ENCODE measurements at regions not wholly inside any gene's neighbourhood (a gene's known extent, or its start where the extent isn't known, plus 50 kb on each side); places are given as distances from the start of the nearest gene placed in this dataset.

DNA sequence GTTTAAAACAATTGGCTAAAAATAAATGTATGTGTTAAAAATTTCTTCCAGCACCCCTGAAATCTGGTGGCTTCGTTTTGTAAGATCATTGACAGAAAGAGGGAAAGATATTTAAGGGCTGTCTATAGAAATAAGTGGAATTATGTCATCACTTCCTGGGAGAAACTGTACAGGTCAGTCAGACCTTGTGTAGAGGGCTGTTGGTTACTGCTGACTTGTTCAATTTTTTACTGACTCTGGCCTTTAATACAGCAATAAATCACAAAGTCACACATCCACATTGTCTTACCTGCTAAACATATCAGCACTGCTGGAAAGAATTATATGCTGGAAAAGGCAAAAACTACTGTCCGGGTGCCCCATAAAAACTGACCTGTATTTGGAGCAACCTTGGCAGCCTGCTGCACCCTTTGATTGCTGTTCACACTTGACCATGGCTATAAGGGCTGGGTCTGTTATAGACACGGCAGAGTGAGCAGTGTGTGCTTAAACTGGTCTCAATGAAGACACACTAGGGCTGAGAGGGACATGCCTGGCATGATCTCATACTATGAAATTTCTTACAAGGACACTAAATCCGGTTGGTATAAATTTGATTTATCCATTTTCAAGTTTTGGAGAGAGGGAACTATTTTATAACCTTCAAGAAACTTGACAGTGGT is 162.1 kb downstream of the NHLRC3 start:
- no peak overlapping the region for H3K9ac ChIP-seq (ENCODE audit: low read depth in 1 of 3, low read length in 3 of 3)
- H3K36me3 ChIP-seq (ENCODE audit: control insufficient read depth in 3 of 3, insufficient read depth in 3 of 3, low read length in 3 of 3) = no peaks in the 10 kb centered on the region
- no peak overlapping the region for H3K4me3 ChIP-seq (ENCODE audit: low read length in 3 of 3)
- H3K9me3 ChIP-seq (ENCODE audit: control insufficient read depth in 3 of 3, low read length in 3 of 3) = no peaks in the 10 kb centered on the region
- H3K27ac ChIP-seq (ENCODE audit: low read depth, low read length) = peak overlapping the region; percentile 36
- no peaks in the 10 kb centered on the region for H3K27me3 ChIP-seq (ENCODE audit: control insufficient read depth in 3 of 3, insufficient read depth in 3 of 3, low read length in 3 of 3)
- no peaks in the 10 kb centered on the region for H3K4me1 ChIP-seq (ENCODE audit: control insufficient read depth in 3 of 3, insufficient read depth in 3 of 3, low read length in 3 of 3)

GRCh38 chr13:39201180-39201579 is 162.9 kb downstream of the NHLRC3 start:
- no peak overlapping the region for H3K9ac ChIP-seq (ENCODE audit: low read depth in 1 of 3, low read length in 3 of 3)
- peak overlapping the region; percentile 36 for H3K27ac ChIP-seq (ENCODE audit: low read depth, low read length)
- no peak overlapping the region for H3K4me3 ChIP-seq (ENCODE audit: low read length in 3 of 3)
- no peaks in the 10 kb centered on the region for H3K27me3 ChIP-seq (ENCODE audit: control insufficient read depth in 3 of 3, insufficient read depth in 3 of 3, low read length in 3 of 3)
- no peaks in the 10 kb centered on the region for H3K4me1 ChIP-seq (ENCODE audit: control insufficient read depth in 3 of 3, insufficient read depth in 3 of 3, low read length in 3 of 3)
- no peaks in the 10 kb centered on the region for H3K9me3 ChIP-seq (ENCODE audit: control insufficient read depth in 3 of 3, low read length in 3 of 3)
- H3K36me3 ChIP-seq (ENCODE audit: control insufficient read depth in 3 of 3, insufficient read depth in 3 of 3, low read length in 3 of 3) = no peaks in the 10 kb centered on the region

DNA sequence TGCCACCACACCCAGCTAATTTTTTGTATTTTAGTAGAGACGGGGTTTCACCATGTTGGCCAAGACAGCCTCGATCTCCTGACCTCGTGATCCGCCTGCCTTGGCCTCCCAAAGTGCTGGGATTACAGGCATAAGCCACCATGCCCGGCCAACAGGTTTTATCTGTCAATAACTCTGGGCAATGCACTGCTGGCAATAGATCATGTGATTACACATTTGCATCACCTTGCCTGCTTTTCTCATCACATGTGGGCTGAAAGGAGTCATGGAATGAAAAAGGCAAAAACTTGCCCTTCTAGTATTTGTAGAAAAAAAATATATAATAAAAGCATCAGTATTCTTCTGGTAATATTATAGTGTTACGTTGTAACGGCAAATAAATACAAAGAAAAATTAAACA is 164.5 kb downstream of the NHLRC3 start:
- Histone ChIP-seq H3K27ac (ENCODE audit: low read depth, low read length) (no peak overlapping the region), H3K4me1 (ENCODE audit: control insufficient read depth in 3 of 3, insufficient read depth in 3 of 3, low read length in 3 of 3) (no peaks in the 10 kb centered on the region), H3K9me3 (ENCODE audit: control insufficient read depth in 3 of 3, low read length in 3 of 3) (no peaks in the 10 kb centered on the region), H3K4me3 (ENCODE audit: low read length in 3 of 3) (no peak overlapping the region), H3K9ac (ENCODE audit: low read depth in 1 of 3, low read length in 3 of 3) (no peak overlapping the region), H3K27me3 (ENCODE audit: control insufficient read depth in 3 of 3, insufficient read depth in 3 of 3, low read length in 3 of 3) (no peaks in the 10 kb centered on the region), H3K36me3 (ENCODE audit: control insufficient read depth in 3 of 3, insufficient read depth in 3 of 3, low read length in 3 of 3) (no peaks in the 10 kb centered on the region)

- H3K27me3 ChIP-seq (ENCODE audit: control insufficient read depth in 3 of 3, insufficient read depth in 3 of 3, low read length in 3 of 3) = no peaks in the 10 kb centered on the region
- H3K9ac ChIP-seq (ENCODE audit: low read depth in 1 of 3, low read length in 3 of 3) = no peak overlapping the region
- no peaks in the 10 kb centered on the region for H3K9me3 ChIP-seq (ENCODE audit: control insufficient read depth in 3 of 3, low read length in 3 of 3)
- no peak overlapping the region for H3K27ac ChIP-seq (ENCODE audit: low read depth, low read length)
- H3K4me1 ChIP-seq (ENCODE audit: control insufficient read depth in 3 of 3, insufficient read depth in 3 of 3, low read length in 3 of 3) = no peaks in the 10 kb centered on the region
- no peaks in the 10 kb centered on the region for H3K36me3 ChIP-seq (ENCODE audit: control insufficient read depth in 3 of 3, insufficient read depth in 3 of 3, low read length in 3 of 3)
- no peak overlapping the region for H3K4me3 ChIP-seq (ENCODE audit: low read length in 3 of 3)
Measured at GRCh38 chr13:39208636-39209035, 170.4 kb downstream of the NHLRC3 start.

- no peaks in the 10 kb centered on the region for H3K27me3 ChIP-seq (ENCODE audit: control insufficient read depth in 3 of 3, insufficient read depth in 3 of 3, low read length in 3 of 3)
- no peaks in the 10 kb centered on the region for H3K4me1 ChIP-seq (ENCODE audit: control insufficient read depth in 3 of 3, insufficient read depth in 3 of 3, low read length in 3 of 3)
- H3K9ac ChIP-seq (ENCODE audit: low read depth in 1 of 3, low read length in 3 of 3) = no peak overlapping the region
- H3K9me3 ChIP-seq (ENCODE audit: control insufficient read depth in 3 of 3, low read length in 3 of 3) = no peaks in the 10 kb centered on the region
- H3K4me3 ChIP-seq (ENCODE audit: low read length in 3 of 3) = no peak overlapping the region
- no peak overlapping the region for H3K27ac ChIP-seq (ENCODE audit: low read depth, low read length)
- H3K36me3 ChIP-seq (ENCODE audit: control insufficient read depth in 3 of 3, insufficient read depth in 3 of 3, low read length in 3 of 3) = no peaks in the 10 kb centered on the region
Measured at GRCh38 chr13:39209731-39210531, 171.7 kb downstream of the NHLRC3 start.

- Histone ChIP-seq H3K9ac (ENCODE audit: low read depth in 1 of 3, low read length in 3 of 3) (no peak overlapping the region), H3K4me1 (ENCODE audit: control insufficient read depth in 3 of 3, insufficient read depth in 3 of 3, low read length in 3 of 3) (no peaks in the 10 kb centered on the region), H3K9me3 (ENCODE audit: control insufficient read depth in 3 of 3, low read length in 3 of 3) (no peaks in the 10 kb centered on the region), H3K27ac (ENCODE audit: low read depth, low read length) (no peak overlapping the region), H3K27me3 (ENCODE audit: control insufficient read depth in 3 of 3, insufficient read depth in 3 of 3, low read length in 3 of 3) (no peaks in the 10 kb centered on the region), H3K4me3 (ENCODE audit: low read length in 3 of 3) (no peak overlapping the region), H3K36me3 (ENCODE audit: control insufficient read depth in 3 of 3, insufficient read depth in 3 of 3, low read length in 3 of 3) (no peaks in the 10 kb centered on the region)
Measured at GRCh38 chr13:39210961-39211534, 172.8 kb downstream of the NHLRC3 start.

DNA sequence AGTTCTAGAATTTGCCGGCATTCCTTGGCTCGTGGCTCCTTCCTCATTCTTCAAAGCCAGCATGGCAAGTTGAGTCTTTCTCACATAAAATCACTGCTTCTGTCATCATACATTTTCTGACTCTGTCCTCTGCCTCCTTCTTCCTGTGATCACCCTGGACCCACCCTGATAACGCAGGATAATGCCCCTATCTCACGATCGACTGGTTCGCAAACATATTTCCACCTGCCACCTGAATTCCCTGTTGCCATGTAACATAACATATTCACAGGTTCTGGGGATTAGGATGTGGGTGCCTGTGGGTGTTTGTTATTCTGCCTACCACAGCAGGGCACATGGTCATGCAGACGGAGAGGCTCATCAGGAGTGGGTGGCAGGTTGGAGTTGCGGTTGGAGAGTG is 177.7 kb downstream of the NHLRC3 start:
- H3K27ac ChIP-seq (ENCODE audit: low read depth, low read length) = no peak overlapping the region
- no peaks in the 10 kb centered on the region for H3K36me3 ChIP-seq (ENCODE audit: control insufficient read depth in 3 of 3, insufficient read depth in 3 of 3, low read length in 3 of 3)
- H3K4me1 ChIP-seq (ENCODE audit: control insufficient read depth in 3 of 3, insufficient read depth in 3 of 3, low read length in 3 of 3) = no peaks in the 10 kb centered on the region
- no peaks in the 10 kb centered on the region for H3K27me3 ChIP-seq (ENCODE audit: control insufficient read depth in 3 of 3, insufficient read depth in 3 of 3, low read length in 3 of 3)
- no peak overlapping the region for H3K4me3 ChIP-seq (ENCODE audit: low read length in 3 of 3)
- no peak overlapping the region for H3K9ac ChIP-seq (ENCODE audit: low read depth in 1 of 3, low read length in 3 of 3)
- H3K9me3 ChIP-seq (ENCODE audit: control insufficient read depth in 3 of 3, low read length in 3 of 3) = no peaks in the 10 kb centered on the region

- Histone ChIP-seq H3K27ac (ENCODE audit: low read depth, low read length) (no peak overlapping the region), H3K36me3 (ENCODE audit: control insufficient read depth in 3 of 3, insufficient read depth in 3 of 3, low read length in 3 of 3) (no peaks in the 10 kb centered on the region), H3K9me3 (ENCODE audit: control insufficient read depth in 3 of 3, low read length in 3 of 3) (no peaks in the 10 kb centered on the region), H3K4me3 (ENCODE audit: low read length in 3 of 3) (no peak overlapping the region), H3K27me3 (ENCODE audit: control insufficient read depth in 3 of 3, insufficient read depth in 3 of 3, low read length in 3 of 3) (no peaks in the 10 kb centered on the region), H3K4me1 (ENCODE audit: control insufficient read depth in 3 of 3, insufficient read depth in 3 of 3, low read length in 3 of 3) (no peaks in the 10 kb centered on the region), H3K9ac (ENCODE audit: low read depth in 1 of 3, low read length in 3 of 3) (no peak overlapping the region)
Measured at GRCh38 chr13:39217471-39217870, 179.2 kb downstream of the NHLRC3 start.

DNA sequence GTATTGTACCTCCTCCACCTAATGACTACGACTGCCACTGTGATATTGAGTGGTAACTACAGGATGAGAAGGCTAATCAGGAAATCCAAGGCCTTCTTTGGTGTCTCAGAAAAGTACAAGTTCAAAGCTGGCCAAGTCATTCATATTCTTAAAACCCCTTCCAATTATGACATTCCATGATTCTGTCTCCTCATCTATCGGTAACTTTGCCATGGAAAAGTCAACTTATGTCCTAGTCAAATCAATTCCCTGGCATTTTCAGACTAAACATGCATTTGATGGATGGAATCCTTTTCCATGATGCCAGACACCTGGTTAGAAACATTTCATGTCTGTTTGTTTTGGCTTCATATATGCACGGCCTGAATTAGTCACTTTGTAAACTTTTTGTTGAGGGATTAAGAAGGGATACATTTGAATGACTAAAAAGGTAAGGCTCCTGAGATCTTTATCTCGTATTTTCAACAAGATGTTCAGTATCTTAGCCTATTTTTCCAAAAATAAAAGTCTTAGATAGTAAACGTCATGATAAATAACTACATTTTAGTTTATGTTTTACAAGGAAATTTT is 186.5 kb downstream of the NHLRC3 start:
- no peaks in the 10 kb centered on the region for H3K36me3 ChIP-seq (ENCODE audit: control insufficient read depth in 3 of 3, insufficient read depth in 3 of 3, low read length in 3 of 3)
- H3K4me1 ChIP-seq (ENCODE audit: control insufficient read depth in 3 of 3, insufficient read depth in 3 of 3, low read length in 3 of 3) = no peaks in the 10 kb centered on the region
- H3K9ac ChIP-seq (ENCODE audit: low read depth in 1 of 3, low read length in 3 of 3) = no peak overlapping the region
- no peak overlapping the region for H3K4me3 ChIP-seq (ENCODE audit: low read length in 3 of 3)
- no peaks in the 10 kb centered on the region for H3K27me3 ChIP-seq (ENCODE audit: control insufficient read depth in 3 of 3, insufficient read depth in 3 of 3, low read length in 3 of 3)
- H3K27ac ChIP-seq (ENCODE audit: low read depth, low read length) = no peak overlapping the region
- H3K9me3 ChIP-seq (ENCODE audit: control insufficient read depth in 3 of 3, low read length in 3 of 3) = no peaks in the 10 kb centered on the region

GRCh38 chr13:39225860-39226259 is 187.6 kb downstream of the NHLRC3 start:
- Histone ChIP-seq H3K9ac (ENCODE audit: low read depth in 1 of 3, low read length in 3 of 3) (no peak overlapping the region), H3K9me3 (ENCODE audit: control insufficient read depth in 3 of 3, low read length in 3 of 3) (no peaks in the 10 kb centered on the region), H3K4me1 (ENCODE audit: control insufficient read depth in 3 of 3, insufficient read depth in 3 of 3, low read length in 3 of 3) (no peaks in the 10 kb centered on the region), H3K36me3 (ENCODE audit: control insufficient read depth in 3 of 3, insufficient read depth in 3 of 3, low read length in 3 of 3) (no peaks in the 10 kb centered on the region), H3K4me3 (ENCODE audit: low read length in 3 of 3) (no peak overlapping the region), H3K27me3 (ENCODE audit: control insufficient read depth in 3 of 3, insufficient read depth in 3 of 3, low read length in 3 of 3) (no peaks in the 10 kb centered on the region), H3K27ac (ENCODE audit: low read depth, low read length) (no peak overlapping the region)

Data from skeletal muscle tissue (tissue), 3 donors.